Breast epithelium (tissue), 4 donors: ENCODE measurements at regions not wholly inside any gene's neighbourhood (a gene's known extent, or its start where the extent isn't known, plus 50 kb on each side); places are given as distances from the start of the nearest gene placed in this dataset.

Source experiments
- DNase-seq, 2 donors: peaks; one replicate each; pipeline ENCODE4 v3.0.0-alpha.2; 2019; ENCODE audit warnings: low spot score in 2 of 2
- H3K27ac ChIP-seq, 2 donors: fragments of 200-600 bp; sonication (generic) in 1 of 2; one replicate each; pipeline ENCODE4 v1.5.1; 2016 to 2019; ENCODE audit warnings: mild to moderate bottlenecking in 1 of 2
- H3K27me3 ChIP-seq, 2 donors: fragments of 200-600 bp; sonication (generic) in 1 of 2; one replicate each; pipeline versions ENCODE4 v1.5.1 to v1.6.0; 2017 to 2019; ENCODE audit warnings: control low read depth in 1 of 2, mild to moderate bottlenecking in 1 of 2
- H3K36me3 ChIP-seq: fragments of 200-600 bp; one replicate; pipeline ENCODE4 v1.5.1; 2019
- H3K4me1 ChIP-seq, 2 donors: fragments of 200-600 bp; sonication (generic); one replicate each; pipeline ENCODE4 v1.5.1; 2016 to 2019; ENCODE audit warnings: control low read depth in 1 of 2
- H3K4me3 ChIP-seq, 3 donors: fragments of 200-600 bp; sonication (generic); 1 replicate in 2 of 3; 2 replicates in 1 of 3; pipeline ENCODE4 v1.5.1; 2016 to 2019; ENCODE audit warnings: mild to moderate bottlenecking in 3 of 3, moderate library complexity in 2 of 3
- H3K9me3 ChIP-seq, 2 donors: fragments of 200-600 bp; sonication (generic) in 1 of 2; one replicate each; pipeline ENCODE4 v1.5.1; 2016 to 2019; ENCODE audit warnings: control low read depth in 1 of 2
- POLR2A ChIP-seq: fragments of 450-650 bp; IDR thresholded peaks from one replicate; pipeline ENCODE4 v1.6.1; 2016; ENCODE audit warnings: antibody characterized with exemption, mild to moderate bottlenecking, moderate library complexity
- POLR2AphosphoS5 ChIP-seq, 3 donors: sonication (generic); formaldehyde crosslinking; IDR thresholded peaks; one replicate each; pipeline ENCODE4 v1.6.1; 2017; ENCODE audit warnings: antibody characterized with exemption in 3 of 3
- intact Hi-C: fragments of 100-400 bp; cut with DNase I; formaldehyde crosslinking; loops from one replicate; pipeline ENCODE4 v1.15.1; 2023; ENCODE audit warnings: low total_unique reads
- TF ChIP-seq, protein P1 (sequence below), 3 donors: fragments of 450-650 bp; IDR thresholded peaks; one replicate each; pipeline ENCODE4 v1.5.1; 2016 to 2017; ENCODE audit warnings: antibody characterized with exemption in 3 of 3, mild to moderate bottlenecking in 3 of 3, moderate library complexity in 3 of 3

DNA sequence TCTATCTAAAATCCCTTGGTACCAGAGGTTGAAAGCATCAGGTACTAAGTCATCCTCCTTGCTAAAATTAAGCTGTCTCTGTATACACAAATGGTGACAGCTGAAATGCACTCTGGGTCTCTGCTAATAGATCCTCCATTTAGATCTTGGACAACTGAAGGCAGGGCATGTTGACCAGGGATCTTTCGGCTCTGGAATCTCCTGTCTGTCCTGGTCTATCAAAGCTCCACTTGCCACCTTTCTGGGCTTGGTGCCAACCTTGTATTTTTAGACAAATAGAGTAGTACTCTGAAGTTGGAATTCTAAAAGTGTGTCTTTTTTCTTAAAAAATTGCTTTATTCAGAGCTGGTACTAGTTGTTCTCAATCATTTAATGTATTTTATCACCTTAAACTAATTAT is 135.2 kb upstream of the HMHB1 start:
- intact Hi-C loops: no loop called here
- no peaks in the 10 kb centered on the region for H3K9me3 ChIP-seq
- TF ChIP-seq POLR2A (no peak), POLR2AphosphoS5 (IDR thresholded peaks at IDR 0.05) (no peak)
- TF ChIP-seq, protein P1, sequence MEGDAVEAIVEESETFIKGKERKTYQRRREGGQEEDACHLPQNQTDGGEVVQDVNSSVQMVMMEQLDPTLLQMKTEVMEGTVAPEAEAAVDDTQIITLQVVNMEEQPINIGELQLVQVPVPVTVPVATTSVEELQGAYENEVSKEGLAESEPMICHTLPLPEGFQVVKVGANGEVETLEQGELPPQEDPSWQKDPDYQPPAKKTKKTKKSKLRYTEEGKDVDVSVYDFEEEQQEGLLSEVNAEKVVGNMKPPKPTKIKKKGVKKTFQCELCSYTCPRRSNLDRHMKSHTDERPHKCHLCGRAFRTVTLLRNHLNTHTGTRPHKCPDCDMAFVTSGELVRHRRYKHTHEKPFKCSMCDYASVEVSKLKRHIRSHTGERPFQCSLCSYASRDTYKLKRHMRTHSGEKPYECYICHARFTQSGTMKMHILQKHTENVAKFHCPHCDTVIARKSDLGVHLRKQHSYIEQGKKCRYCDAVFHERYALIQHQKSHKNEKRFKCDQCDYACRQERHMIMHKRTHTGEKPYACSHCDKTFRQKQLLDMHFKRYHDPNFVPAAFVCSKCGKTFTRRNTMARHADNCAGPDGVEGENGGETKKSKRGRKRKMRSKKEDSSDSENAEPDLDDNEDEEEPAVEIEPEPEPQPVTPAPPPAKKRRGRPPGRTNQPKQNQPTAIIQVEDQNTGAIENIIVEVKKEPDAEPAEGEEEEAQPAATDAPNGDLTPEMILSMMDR (IDR thresholded peaks at IDR 0.05): no peak
- no peak overlapping the region for H3K4me3 ChIP-seq
- H3K27ac ChIP-seq: no peak overlapping the region
- no peaks in the 10 kb centered on the region for H3K36me3 ChIP-seq
- H3K4me1 ChIP-seq: no peaks in the 10 kb centered on the region
- peaks cover 0 to 4% of the 10 kb centered on the region in 2 donors for H3K27me3 ChIP-seq
- DNase-seq: no peak

DNA sequence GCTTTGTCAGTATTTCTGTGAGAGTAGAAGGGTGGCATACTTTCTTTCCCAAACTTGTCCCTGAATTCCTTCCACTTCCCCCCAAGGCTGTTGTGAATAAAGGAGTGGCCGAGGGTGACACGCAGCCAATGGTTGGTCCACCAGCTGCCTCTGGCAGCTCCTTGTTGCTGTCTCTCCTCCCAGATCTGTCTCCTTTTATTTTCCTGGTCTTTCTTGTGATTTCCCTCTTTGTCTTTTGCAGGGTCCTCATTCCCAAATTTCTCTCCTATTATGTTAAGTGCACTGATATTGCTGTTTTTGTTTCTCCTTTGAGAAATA is 137.5 kb upstream of the HMHB1 start:
- H3K36me3 ChIP-seq: no peaks in the 10 kb centered on the region
- no peak overlapping the region for H3K4me3 ChIP-seq
- no peak for DNase-seq
- no peak overlapping the region for H3K27ac ChIP-seq
- TF ChIP-seq POLR2AphosphoS5 (IDR thresholded peaks at IDR 0.05) (no peak), POLR2A (no peak)
- TF ChIP-seq, protein P1 (IDR thresholded peaks at IDR 0.05): no peak
- peaks cover 0 to 4% of the 10 kb centered on the region in 2 donors for H3K9me3 ChIP-seq
- H3K4me1 ChIP-seq: no peaks in the 10 kb centered on the region
- H3K27me3 ChIP-seq: peaks cover 0 to 7% of the 10 kb centered on the region in 2 donors
- intact Hi-C loops: no loop called here

DNA sequence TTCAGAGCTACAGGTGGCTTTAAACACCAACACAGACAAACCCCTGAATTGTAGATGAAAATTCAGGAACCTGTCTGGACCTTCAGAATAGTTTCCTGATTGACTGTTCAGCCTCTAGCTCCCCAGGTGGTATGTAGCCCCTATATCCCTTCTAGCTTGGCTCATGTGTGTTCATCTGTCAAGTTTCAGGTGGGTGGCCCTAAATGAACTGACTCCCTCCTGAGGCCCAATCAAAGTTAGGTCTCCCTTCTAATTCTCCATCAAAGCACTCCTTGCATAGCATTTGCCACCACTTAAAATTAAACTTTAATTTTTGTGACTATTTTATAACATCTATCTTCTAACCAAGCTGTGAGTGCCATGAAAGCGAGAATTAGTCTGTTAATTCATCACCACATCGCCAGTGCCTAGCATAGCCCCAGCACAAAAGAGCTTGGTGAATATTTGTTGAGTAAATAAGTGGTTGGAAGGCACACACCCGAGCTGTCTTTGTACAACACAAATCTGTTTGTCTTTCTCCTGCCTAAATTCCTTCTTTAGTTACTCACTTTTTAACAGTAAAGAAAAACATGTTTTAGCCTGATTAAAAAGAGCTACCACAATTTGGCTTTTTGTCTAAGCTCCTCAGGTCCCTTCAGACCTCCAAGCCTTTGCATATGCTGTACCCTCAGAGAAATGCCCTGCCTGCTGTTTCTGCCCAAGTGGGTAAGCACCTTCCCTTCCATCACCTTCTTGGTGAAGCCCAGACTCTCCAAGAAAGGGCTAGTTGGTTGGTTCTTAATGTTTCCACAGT is 138.1 kb upstream of the HMHB1 start:
- intact Hi-C loops: no loop called here

DNA sequence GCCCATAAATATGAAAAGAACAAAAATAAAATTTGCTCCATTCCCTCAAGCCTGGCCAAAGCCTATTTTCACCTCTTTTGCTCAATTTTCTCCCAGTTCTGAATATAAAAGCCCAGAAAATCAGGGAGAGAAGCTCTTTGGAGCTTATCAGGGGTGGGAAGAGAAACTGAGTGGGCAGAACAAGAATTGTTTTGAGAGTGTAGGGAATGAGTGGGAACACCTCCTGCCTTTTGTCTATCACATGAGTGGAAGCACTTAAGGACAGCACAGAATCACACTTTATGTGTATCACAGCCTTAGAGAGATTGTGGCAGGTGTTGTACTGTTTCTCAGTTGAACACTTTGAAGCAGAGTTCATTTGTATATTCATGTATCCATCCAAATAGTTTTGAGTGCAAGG is 139.2 kb upstream of the HMHB1 start:
- H3K4me1 ChIP-seq: no peaks in the 10 kb centered on the region

More for the DNA sequence above, 138.1 kb upstream of the HMHB1 start:
- Histone ChIP-seq H3K9me3 (peaks cover 0 to 4% of the 10 kb centered on the region in 2 donors), H3K27me3 (peaks cover 0 to 7% of the 10 kb centered on the region in 2 donors), H3K36me3 (no peaks in the 10 kb centered on the region), H3K4me3 (no peak overlapping the region), H3K27ac (no peak overlapping the region), H3K4me1 (no peaks in the 10 kb centered on the region)
- DNase-seq: no peak
- TF ChIP-seq POLR2A (no peak), POLR2AphosphoS5 (IDR thresholded peaks at IDR 0.05) (no peak)
- TF ChIP-seq, protein P1 (IDR thresholded peaks at IDR 0.05): no peak

More for the DNA sequence above, 139.2 kb upstream of the HMHB1 start:
- no peak overlapping the region for H3K27ac ChIP-seq
- no peak overlapping the region for H3K4me3 ChIP-seq
- no peak for DNase-seq
- H3K36me3 ChIP-seq: no peaks in the 10 kb centered on the region
- TF ChIP-seq, protein P1 (IDR thresholded peaks at IDR 0.05): no peak
- TF ChIP-seq POLR2A (no peak), POLR2AphosphoS5 (IDR thresholded peaks at IDR 0.05) (no peak)
- peaks cover 0 to 4% of the 10 kb centered on the region in 2 donors for H3K9me3 ChIP-seq
- H3K27me3 ChIP-seq: peaks cover 0 to 7% of the 10 kb centered on the region in 2 donors
- intact Hi-C loops: no loop called here
